IMR-90 (cell line): ENCODE measurements at regions not wholly inside any gene's neighbourhood (a gene's known extent, or its start where the extent isn't known, plus 50 kb on each side); places are given as distances from the start of the nearest gene placed in this dataset.

Experiments used
- ATAC-seq: fragments of 200-7000 bp; cut with Tn5 transposase; 2 replicates; pipeline ENCODE4 v1.9.1; 2020; ENCODE audit warnings: low read depth, mild to moderate bottlenecking, moderate library complexity
- BruUV-seq: library from RNA; stranded (reverse); fragments of 400-500 nt; replicated peaks from 2 replicates; lab custom pipeline; 2021; lab: Mats Ljungman, UMichigan
- CTCF ChIA-PET: fragments of 300-600 bp; formaldehyde crosslinking; extraction: SDS; loops from one replicate; lab custom pipeline; 2021; ENCODE audit warnings: antibody characterized with exemption; lab: Yijun Ruan, JAX
- POLR2A ChIA-PET: fragments of 300-600 bp; sonication (Branson Sonifier 250); formaldehyde crosslinking; loops from one replicate; lab custom pipeline; 2022; ENCODE audit warnings: antibody characterized with exemption; ENCODE audit not compliant: unreplicated experiment; lab: Charles Lee
- DNase-seq: peaks from one replicate; pipeline ENCODE4 v3.0.0; 2013
- H2AFZ ChIP-seq: replicated peaks from 2 replicates; pipeline ENCODE3; 2013; ENCODE audit warnings: low read length, mild to moderate bottlenecking; ENCODE audit not compliant: poor library complexity
- H2AK5ac ChIP-seq: 2 replicates; pipeline ENCODE4 v1.6.1; 2013; ENCODE audit warnings: low read depth, low read length, inconsistent platforms
- H2AK9ac ChIP-seq: replicated peaks from 2 replicates; pipeline ENCODE3; 2013; ENCODE audit warnings: mild to moderate bottlenecking, low read depth, low read length, moderate library complexity; ENCODE audit not compliant: poor library complexity
- H2BK120ac ChIP-seq: 2 replicates; pipeline ENCODE4 v1.6.1; 2013; ENCODE audit warnings: low read depth, low read length, inconsistent platforms
- H2BK15ac ChIP-seq: 3 replicates; pipeline ENCODE4 v1.6.1; 2013; ENCODE audit warnings: low read depth, low read length, inconsistent platforms
- H2BK20ac ChIP-seq: 2 replicates; pipeline ENCODE4 v1.6.1; 2013; ENCODE audit warnings: low read depth, mild to moderate bottlenecking, inconsistent platforms, low read length, moderate library complexity
- H2BK5ac ChIP-seq: 2 replicates; pipeline ENCODE4 v1.6.1; 2013; ENCODE audit warnings: mild to moderate bottlenecking, low read depth, low read length, inconsistent platforms; ENCODE audit not compliant: poor library complexity, severe bottlenecking
- H3K14ac ChIP-seq: replicated peaks from 2 replicates; pipeline ENCODE4 v1.6.1; 2013; ENCODE audit warnings: low read depth, low read length, inconsistent platforms
- H3K18ac ChIP-seq: 2 replicates; pipeline ENCODE4 v1.6.1; 2013; ENCODE audit warnings: low read depth, low read length, control low read depth
- H3K23ac ChIP-seq: 2 replicates; pipeline ENCODE4 v1.6.1; 2013; ENCODE audit warnings: low read depth, low read length, inconsistent platforms
- H3K27ac ChIP-seq: 2 replicates; pipeline ENCODE4 v1.5.1; 2013; ENCODE audit warnings: mild to moderate bottlenecking, control low read depth, low read length; ENCODE audit not compliant: insufficient read depth
- H3K27me3 ChIP-seq: 2 replicates; pipeline ENCODE4 v1.6.1; 2013; ENCODE audit warnings: low read length; ENCODE audit not compliant: control insufficient read depth, insufficient read depth
- H3K36me3 ChIP-seq: 2 replicates; pipeline ENCODE4 v1.6.1; 2013; ENCODE audit warnings: low read length, mixed read lengths; ENCODE audit not compliant: control insufficient read depth, insufficient read depth
- H3K4ac ChIP-seq: 2 replicates; pipeline ENCODE4 v1.6.1; 2013; ENCODE audit warnings: low read depth, low read length, inconsistent platforms
- H3K4me1 ChIP-seq: 2 replicates; pipeline ENCODE4 v1.6.1; 2013; ENCODE audit warnings: low read length, mixed read lengths; ENCODE audit not compliant: control insufficient read depth, insufficient read depth
- H3K4me2 ChIP-seq: 2 replicates; pipeline ENCODE4 v1.6.1; 2013; ENCODE audit warnings: low read depth, mild to moderate bottlenecking, control low read depth, low read length, moderate library complexity
- H3K4me3 ChIP-seq: 2 replicates; pipeline ENCODE4 v1.5.1; 2013; ENCODE audit warnings: low read depth, mild to moderate bottlenecking, control low read depth, low read length, moderate library complexity; ENCODE audit not compliant: insufficient read depth
- H3K56ac ChIP-seq: 2 replicates; pipeline ENCODE4 v1.6.1; 2013; ENCODE audit warnings: low read length, inconsistent platforms; ENCODE audit not compliant: insufficient read depth; ENCODE audit errors: extremely low read depth
- H3K79me1 ChIP-seq, 2 experiments: 2 replicates each; pipeline ENCODE4 v1.6.1; 2013; ENCODE audit warnings: low read length in 2 of 2, inconsistent platforms in 1 of 2, low read depth in 1 of 2
- H3K9ac ChIP-seq: 2 replicates; pipeline ENCODE4 v1.6.1; 2013; ENCODE audit warnings: low read depth, low read length, control low read depth
- H3K9me1 ChIP-seq: 2 replicates; pipeline ENCODE4 v1.6.1; 2013; ENCODE audit warnings: low read length, inconsistent platforms; ENCODE audit not compliant: insufficient read depth
- H3K9me3 ChIP-seq: 2 replicates; pipeline ENCODE4 v1.6.1; 2013; ENCODE audit warnings: low read length; ENCODE audit not compliant: control insufficient read depth, insufficient read depth
- H4K20me1 ChIP-seq: 2 replicates; pipeline ENCODE4 v1.6.1; 2013; ENCODE audit warnings: low read length, inconsistent platforms; ENCODE audit not compliant: insufficient read depth
- H4K5ac ChIP-seq: 2 replicates; pipeline ENCODE4 v1.6.1; 2013; ENCODE audit warnings: mild to moderate bottlenecking, low read depth, low read length, control low read depth
- H4K8ac ChIP-seq, 2 experiments: 2 replicates each; pipeline ENCODE4 v1.6.1; 2013; ENCODE audit warnings: low read depth in 2 of 2, low read length in 2 of 2, control low read depth in 1 of 2, inconsistent platforms in 1 of 2
- H4K91ac ChIP-seq: 2 replicates; pipeline ENCODE4 v1.6.1; 2013; ENCODE audit warnings: low read depth, low read length, inconsistent platforms; ENCODE audit not compliant: insufficient read depth
- SMC3 ChIP-seq: fragments of 150-350 bp; IDR thresholded peaks from 2 replicates; pipeline ENCODE4 v1.6.1; 2016; ENCODE audit warnings: low read depth, mild to moderate bottlenecking, antibody characterized with exemption, low read length, moderate library complexity
- dilution Hi-C: fragments of 300-500 bp; cut with HindIII; formaldehyde crosslinking; loops from one replicate; pipeline ENCODE4 v1.14.3; 2018; ENCODE audit warnings: low sequenced_read_pairs; ENCODE audit not compliant: unreplicated experiment
- in situ Hi-C: fragments of 300-500 bp; cut with MboI; formaldehyde crosslinking; loops from 3 replicates; pipeline ENCODE4 v1.14.3; 2019; ENCODE audit warnings: low sequenced_read_pairs, inconsistent platforms, mixed read lengths
- intact Hi-C: fragments of 100-400 bp; cut with micrococcal nuclease; formaldehyde crosslinking; loops from 2 replicates; pipeline ENCODE4 v1.10.0; 2022

GRCh38 chr9:80691229-80691628, 998.1 kb downstream of the TLE1 start:
- dilution Hi-C loops (no loop called here), intact Hi-C loops (no loop called here)
- no peak for DNase-seq

More at GRCh38 chr9:80691229-80691628, 998.1 kb downstream of the TLE1 start:
- no peak overlapping the region for H3K4me3 ChIP-seq
- H3K27me3 ChIP-seq = no peaks in the 10 kb centered on the region
- H2AK5ac ChIP-seq = no peak overlapping the region
- no peaks in the 10 kb centered on the region for H3K4me1 ChIP-seq
- no peak overlapping the region for H3K9ac ChIP-seq
- H3K79me1 ChIP-seq = no peaks in the 10 kb centered on the region
- ChIA-PET CTCF (no interaction called here), POLR2A (no interaction called here)
- H3K18ac ChIP-seq = no peak overlapping the region
- H4K5ac ChIP-seq = no peak overlapping the region
- H3K14ac ChIP-seq = no peak overlapping the region
- no peak overlapping the region for H4K91ac ChIP-seq
- no peak for TF ChIP-seq SMC3
- H3K9me3 ChIP-seq = no peaks in the 10 kb centered on the region
- no peak overlapping the region for H4K8ac ChIP-seq
- H2AFZ ChIP-seq = no peak overlapping the region
- BruUV-seq = no TSS peak
- H2BK120ac ChIP-seq = no peak overlapping the region
- no peak overlapping the region for H3K56ac ChIP-seq
- H3K27ac ChIP-seq = no peak overlapping the region
- H2BK20ac ChIP-seq = no peak overlapping the region
- no peak overlapping the region for H3K4ac ChIP-seq
- no peak overlapping the region for H3K4me2 ChIP-seq
- H3K23ac ChIP-seq = no peak overlapping the region
- no peak for ATAC-seq
- H2BK15ac ChIP-seq = no peak overlapping the region
- no peak overlapping the region for H2BK5ac ChIP-seq
- in situ Hi-C loops = no loop called here
- H4K20me1 ChIP-seq = no peaks in the 10 kb centered on the region
- no peaks in the 10 kb centered on the region for H3K36me3 ChIP-seq
- H3K9me1 ChIP-seq = no peaks in the 10 kb centered on the region
- no peak overlapping the region for H2AK9ac ChIP-seq
